ENCODE measurements at regions not wholly inside any gene's neighbourhood (a gene's known extent, or its start where the extent isn't known, plus 50 kb on each side); places are given as distances from the start of the nearest gene placed in this dataset.

- no peak for TF ChIP-seq CTCF (IDR thresholded peaks at IDR 0.05)
- no peak for TF ChIP-seq POLR2A (IDR thresholded peaks at IDR 0.05; ENCODE audit: low read length)
- TF ChIP-seq RAD21 (conservative IDR thresholded peaks at IDR 0.05 in 1 of 2, IDR thresholded peaks at IDR 0.05 in 1 of 2) = no peak
- no peak for TF ChIP-seq REST (IDR thresholded peaks at IDR 0.05)
- no peak for TF ChIP-seq CBX8 (IDR thresholded peaks at IDR 0.05)
- TF ChIP-seq CEBPB (IDR thresholded peaks at IDR 0.05) = no peak
- TF ChIP-seq JUN (IDR thresholded peaks at IDR 0.05) = no peak
- no peak for TF ChIP-seq MYC (IDR thresholded peaks at IDR 0.05; ENCODE audit: borderline replicate concordance, low read length)
- no peak for TF ChIP-seq TP53 (CRISPR knock-in tag; IDR thresholded peaks at IDR 0.05)
- TF ChIP-seq PBX3 (IDR thresholded peaks at IDR 0.05) = no peak
Observed at GRCh38 chr5:24381861-24382489, 262.8 kb downstream of the CDH10 start.
